Activated CD8-positive, alpha-beta memory T cell treated with anti-CD3 and anti-CD28 coated beads, Interleukin-2, amount 50 U/mL, for 48 hours (primary cell): ENCODE measurements at regions not wholly inside any gene's neighbourhood (a gene's known extent, or its start where the extent isn't known, plus 50 kb on each side); places are given as distances from the start of the nearest gene placed in this dataset.
"Not testable (repeated sequence)": the region's sequence is repeated elsewhere in the genome, so short reads cannot be mapped to it uniquely, and the experiment has no call there.

Experiments
- DNase-seq: peaks from one replicate; pipeline ENCODE4 v3.0.0-alpha.2; 2020

DNA sequence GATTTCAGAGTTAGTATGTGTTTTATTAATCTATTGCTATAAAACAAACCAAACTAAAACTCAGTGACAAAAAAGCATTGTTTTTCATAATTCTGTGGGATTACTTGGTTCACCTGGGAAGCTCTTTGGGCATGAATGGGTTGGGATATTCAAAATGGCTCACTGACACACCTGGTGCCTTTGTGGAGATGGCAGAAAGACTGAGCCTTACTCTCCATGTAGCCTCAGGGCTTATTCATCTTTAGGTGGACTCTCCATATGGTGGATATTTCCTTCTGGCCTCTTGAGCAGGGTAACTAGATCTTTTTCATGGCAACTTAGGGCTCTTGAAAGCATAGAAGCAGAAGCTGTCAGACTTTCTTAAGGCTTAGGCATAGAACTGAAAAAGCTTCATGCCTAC, 1102.8 kb upstream of the SEL1L start:
- DNase-seq, result no peak

DNA sequence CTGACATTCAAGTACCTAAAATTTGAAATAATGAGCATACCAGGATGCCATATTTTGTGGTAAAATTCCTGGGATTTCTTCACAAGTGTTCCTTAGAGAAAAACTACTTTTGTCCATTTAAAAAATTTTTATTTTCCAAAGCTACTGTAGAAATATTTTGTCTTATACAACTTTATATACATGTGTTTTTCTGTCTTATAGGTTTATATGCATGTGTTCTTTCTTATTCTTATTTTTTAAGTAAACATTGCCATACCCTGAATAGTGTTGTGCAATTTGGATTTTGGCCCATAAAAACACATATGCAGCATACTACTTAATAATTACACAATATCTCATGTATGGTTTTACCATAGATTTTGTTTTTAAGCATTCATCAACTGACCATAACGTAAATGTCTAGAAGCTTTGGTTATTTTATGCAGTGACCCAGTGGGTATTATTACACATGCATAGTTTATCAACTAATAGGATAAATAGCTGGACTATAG, 1107.4 kb upstream of the SEL1L start:
- no peak for DNase-seq

DNA sequence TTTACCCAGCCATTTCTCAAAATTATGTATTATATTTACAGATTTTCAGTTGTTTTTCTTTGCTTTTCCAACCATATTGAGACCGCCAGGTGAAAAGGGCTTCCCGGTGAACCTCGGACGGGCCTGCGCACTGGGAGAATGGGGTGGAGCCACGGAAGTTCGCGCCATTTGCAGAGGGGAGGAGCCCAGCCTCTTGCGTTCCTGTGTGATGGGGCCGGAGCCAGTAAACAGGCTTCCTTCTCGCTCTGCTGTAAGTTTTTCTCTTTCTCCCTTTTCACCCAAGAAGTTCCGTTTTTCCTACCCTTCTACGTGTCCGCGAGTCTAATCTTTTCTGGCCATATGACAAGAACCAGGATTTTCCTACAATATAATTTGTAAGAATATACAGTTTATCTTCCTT, 1108.8 kb upstream of the SEL1L start:
- DNase-seq, result no peak

DNA sequence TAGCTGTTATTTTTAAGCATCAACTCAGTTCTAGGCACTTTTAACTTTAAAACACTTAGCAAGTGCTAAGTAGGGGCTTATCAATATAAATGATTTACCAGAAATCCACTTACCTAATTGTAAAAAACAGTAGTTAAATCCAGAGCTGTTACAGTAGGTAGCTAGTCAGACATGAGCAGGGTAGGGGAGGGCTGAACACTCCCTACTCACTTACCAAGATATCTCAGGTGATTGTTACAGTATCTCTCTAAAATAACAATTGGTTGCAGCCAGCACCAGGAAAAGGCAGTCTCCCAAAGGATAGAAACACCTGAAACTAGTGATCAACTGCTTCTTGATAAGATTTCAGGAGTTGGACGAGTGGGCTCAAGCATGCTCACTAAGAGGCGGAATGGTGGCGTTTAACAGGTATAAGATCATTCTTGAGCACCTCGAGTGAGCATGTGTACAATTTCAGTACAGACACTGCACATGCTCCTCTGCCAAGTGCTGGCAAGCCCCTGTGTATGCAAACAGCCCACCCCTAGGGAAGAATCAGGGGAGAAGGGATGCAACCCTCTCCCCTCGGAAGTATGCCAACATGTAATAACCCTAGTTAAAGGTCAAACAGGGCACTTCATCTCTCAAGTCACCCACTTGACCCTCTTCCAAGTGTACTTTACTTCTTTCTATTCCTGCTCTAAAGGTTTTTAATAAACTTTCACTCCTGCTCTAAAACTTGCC, 1113.6 kb upstream of the SEL1L start:
- DNase-seq, result no peak

DNA sequence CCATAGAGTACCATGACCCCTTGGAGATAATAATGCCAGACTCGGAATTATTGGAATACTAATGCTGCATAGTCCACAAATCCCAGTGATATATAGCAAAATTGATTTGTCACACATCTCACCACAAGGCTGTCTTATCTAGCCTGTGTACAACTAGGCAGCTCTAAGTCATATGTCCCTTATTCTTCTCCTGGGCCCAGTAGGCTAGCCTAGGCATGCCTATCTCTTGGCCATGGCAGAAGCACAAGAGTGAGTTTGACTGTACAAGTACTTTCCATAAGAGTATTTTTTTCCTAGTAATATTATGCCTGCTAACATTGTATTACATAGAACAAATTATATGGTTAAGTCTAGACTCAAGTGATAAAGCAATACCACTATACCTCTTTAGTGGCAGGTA, 1122.1 kb upstream of the SEL1L start:
- DNase-seq, result no peak

DNA sequence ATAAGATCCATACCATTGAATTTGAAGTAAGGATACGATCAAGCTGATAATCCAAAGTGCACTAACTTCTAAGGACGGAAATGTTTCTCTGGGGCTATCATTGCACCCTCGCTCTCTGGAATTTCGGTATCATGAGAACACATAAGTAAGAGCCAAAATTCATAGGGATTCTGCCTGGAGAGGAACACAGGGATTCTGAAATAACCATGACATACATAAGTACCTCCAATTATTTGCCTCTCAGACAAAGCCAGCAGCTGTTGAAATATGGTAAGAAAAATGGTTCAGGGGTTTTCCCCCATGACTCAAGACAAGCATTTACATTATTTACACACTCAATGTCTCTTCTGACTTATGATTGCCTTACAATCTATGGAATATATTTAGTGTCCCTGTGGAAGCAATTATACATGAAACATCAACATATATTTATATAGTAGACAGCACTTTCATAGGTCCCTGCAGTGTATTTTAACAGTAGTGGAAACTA, 1123.6 kb upstream of the SEL1L start:
- DNase-seq, result no peak

DNA sequence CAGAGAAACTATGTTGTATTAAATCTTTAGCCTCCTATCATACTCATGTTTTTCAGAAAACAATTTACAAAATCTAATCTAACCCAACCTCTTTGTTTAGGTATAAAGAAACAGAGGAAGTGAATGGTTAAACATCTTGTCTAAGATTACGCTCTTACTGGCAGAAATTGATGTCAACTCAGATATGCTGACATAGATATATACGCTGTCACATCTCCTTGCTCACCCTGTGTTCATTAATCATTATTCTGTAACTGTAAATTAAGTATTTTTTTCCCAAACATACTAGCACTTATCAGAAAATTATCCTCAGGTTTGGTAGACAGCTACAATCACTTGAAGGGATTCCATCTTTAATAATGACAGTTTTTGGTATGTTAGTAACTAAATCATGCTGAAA, 1127.6 kb upstream of the SEL1L start:
- no peak for DNase-seq

DNA sequence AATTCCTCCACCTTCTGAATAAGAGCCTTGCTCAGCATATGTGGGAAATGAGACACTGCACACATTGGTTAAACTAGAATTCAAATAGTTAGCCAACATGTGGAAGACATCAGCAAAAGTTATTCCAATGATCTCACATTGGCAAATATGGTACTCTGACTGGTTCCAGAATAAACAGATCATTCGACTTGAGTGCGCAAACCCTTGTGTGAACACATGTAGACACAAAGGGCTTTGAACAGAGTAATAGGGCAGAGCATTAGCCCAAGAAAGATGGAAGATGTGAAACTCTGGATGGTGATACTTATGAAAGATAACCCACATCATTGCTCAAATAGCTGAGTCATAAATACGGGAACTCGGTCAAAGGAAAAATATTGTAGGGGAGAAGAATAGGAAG, 1133.4 kb upstream of the SEL1L start:
- no peak for DNase-seq

DNA sequence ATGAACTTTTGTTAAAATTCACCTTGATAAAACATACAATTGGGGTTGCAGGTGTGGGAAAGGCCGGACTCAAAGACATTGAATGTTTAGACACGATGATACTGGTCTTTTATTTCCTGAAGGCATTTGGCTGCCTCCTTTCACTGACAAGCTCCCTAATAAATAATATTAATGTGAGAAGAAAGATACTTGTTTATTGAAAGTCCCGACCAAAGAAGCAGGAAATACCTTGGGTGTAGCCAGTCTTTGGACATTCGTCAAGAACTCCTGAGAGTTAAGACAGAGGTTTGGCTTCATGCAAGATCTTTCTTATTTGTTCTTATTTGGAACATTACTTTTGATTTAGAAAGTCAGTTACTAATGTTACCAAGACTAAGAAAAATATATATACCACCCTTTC, 1133.8 kb upstream of the SEL1L start:
- no peak for DNase-seq

DNA sequence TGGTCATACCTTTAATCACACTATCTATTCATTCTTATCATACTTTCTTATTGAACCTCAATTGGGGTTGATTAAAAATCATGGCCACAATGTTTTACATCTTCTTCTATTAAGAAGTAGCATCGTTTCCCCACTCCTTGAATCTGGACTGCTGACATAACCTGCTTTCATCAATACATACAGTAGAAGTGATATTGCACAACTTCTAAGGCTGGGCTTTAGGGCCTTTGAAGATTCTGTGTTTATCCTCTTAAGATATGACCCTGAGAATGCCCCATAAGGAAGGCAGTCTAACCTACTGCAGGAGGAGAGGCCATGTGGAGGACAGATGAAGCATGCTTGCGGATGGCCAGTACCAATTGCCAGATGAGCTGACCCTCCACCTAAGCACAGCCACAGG, 1142.8 kb upstream of the SEL1L start:
- DNase-seq, result no peak

DNA sequence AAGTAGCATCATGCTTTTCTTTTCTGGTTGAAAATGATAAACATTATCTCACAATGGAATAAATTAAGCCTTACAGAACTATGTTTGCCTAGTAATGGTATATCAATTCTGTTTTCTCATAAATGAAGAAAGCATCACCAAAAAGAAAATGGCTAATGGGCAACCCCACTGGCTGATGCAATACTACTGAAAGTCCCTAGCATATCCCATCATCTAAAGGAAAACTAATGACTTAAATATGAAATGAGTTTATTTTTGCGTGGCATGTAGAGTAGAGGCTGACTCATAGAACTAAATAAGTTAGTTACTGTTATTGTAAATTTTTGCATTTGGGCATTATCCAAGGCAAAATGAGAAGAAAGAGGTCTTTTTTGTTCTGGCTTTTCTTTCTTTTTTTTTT, 1156.3 kb upstream of the SEL1L start:
- no peak for DNase-seq

DNA sequence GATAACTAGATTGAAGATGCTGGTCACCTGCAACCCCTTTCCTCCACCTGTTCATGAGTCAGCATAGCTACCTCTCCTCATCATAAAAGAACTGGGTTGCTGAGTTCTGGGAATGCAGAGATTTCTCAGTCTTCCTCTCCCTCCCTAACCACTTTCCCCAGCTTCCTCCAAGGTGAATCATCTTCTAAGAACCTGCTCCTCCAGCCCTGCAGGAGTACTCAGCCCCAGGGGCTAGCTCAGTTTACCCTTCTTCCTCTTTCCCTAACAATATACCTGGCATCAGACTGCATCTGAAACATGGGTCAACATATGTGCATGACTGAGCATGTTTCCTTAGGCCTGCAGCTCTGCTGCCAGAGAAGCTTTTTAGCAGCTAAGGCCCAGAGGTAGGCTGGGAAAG, 1157.5 kb upstream of the SEL1L start:
- not testable (repeated sequence) for DNase-seq

DNA sequence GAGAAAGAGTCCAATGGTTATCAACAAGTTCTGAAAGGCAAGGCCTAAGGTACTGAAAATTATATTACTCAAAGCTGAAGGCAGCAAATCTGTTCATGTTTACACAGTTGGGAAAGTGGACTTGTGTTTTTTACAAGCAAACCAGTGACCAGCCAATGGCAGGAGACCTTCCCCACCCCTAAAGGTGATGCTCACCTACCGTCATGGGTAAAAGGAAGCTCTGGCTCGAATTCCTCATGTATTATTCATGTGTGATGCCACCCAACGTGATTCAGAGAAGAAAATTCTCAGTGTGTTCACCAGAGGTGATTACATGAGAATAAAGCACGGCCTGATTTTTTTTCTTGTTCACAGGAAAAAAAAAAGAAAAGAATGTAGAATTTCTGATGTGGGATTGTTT, 1161.2 kb upstream of the SEL1L start:
- no peak for DNase-seq

DNA sequence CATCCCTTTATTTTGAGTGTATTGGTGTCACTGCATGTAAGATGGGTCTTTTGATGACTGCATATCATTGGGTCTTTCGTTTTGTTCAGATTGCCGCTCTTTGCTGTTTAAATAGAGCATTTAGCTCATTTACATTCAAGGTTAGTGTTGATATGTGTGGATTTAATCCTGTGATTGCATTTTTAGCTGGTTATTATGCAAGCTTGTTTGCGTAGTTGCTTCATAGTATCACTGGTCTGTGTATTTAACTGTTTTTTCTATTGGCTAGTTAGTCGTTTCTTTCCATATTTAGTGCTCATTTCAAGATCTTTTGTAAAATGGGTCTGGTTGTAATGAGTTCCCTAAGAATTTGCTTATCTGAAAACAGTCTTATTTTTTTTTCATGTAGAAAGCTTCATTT, 1170.6 kb upstream of the SEL1L start:
- DNase-seq, result no peak

DNA sequence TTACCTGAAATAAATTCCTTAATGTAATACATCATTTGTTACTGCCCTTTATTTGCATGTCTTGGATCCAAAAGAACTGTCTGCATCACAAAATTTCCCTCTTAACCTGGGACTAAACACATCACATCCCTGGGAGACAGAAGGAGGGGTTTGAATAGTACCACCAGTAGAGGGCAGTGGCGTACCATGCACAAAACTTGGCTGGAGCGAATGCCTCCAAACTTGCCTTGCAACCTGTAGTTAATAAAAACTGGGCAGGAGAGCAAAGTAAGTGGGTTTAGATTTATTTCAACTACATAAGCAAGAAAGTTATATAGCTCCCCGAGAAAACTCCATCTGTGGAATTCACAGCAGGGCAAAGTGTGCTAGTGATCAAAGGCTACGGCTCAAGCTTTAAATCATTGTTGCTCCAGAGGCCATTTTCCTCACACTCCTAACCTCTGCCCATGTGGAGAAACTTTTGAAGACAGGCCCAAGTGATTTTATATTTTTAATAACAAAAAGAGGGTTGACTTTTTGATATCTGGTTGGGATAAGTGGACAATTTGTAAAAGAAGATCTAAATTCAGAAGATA, 1176.7 kb upstream of the SEL1L start:
- peak; percentile 68 for DNase-seq

DNA sequence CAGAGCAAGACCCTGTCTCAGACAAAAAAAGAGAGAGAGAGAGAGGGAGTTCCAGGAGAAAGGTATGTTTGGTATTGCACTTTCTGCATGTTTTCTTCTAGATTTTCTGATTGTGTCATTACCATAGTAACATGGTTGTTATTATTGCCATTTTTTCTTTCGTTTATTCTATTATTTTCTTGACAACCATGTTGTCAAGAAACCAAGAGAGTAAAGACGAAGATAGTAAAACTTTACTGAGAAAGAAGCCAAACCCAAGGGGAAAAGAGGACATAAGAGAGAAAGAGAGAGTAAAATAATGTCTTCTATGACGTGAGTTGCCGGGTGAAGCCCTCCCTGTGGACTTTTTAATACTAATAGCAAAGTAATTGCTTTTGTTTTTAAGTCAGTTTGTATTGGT, 1186.0 kb upstream of the SEL1L start:
- no peak for DNase-seq

DNA sequence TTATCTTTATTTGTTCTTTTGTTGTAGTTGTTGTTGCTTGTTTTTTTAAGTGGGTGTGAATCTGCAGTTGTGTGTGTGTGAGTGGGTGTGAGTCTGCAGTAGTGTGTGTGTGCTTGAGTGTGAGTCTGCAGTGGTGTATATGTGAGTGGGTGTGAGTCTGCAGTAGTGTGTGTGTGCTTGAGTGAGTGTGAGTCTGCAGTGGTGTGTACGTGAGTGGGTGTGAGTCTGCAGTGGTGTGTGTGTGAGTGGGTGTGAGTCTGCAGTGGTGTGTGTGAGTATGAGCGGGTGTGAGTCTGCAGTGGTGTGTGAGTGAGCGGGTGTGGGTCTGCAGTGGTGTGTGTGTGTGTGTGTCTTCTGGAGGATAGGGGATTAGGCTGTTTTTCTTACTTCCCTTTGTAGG, 1186.8 kb upstream of the SEL1L start:
- no peak for DNase-seq

DNA sequence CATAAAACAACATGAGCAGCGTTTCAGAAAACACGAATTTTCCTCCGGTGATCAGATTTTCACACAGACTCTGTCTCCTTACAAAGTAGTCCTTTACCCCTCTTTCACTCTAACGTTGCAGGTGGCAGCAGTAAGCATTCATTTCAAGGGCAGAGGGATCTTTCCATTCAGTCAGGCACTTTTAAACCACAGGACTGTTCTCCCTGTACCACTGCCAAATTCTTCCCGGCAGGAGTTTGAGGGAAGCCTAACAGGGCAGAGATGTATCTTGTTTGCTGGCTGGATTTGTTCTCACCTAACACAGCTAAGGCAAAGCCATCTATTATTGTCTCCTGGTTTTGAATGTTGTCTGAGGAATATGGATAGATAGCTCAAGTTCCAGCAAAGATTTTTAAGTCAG, 1187.3 kb upstream of the SEL1L start:
- no peak for DNase-seq

DNA sequence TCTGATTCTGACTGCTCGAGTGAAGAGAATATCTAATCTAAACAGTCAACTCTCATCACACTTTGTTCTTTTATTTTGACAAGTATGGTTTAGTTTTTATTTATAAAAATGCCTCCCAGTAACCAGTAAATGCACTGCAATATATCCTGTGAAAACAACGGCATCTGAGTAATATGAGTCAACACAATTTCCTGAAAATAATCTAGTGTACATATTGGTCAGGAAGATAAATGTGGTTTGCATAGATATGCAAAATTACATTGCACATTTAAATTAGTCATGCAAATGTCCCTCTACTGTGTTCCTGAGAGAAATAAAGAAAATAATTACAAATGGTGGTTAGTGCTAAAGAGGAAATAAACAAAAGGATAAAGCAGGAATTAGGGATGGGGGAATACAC, 1190.7 kb upstream of the SEL1L start:
- DNase-seq, result no peak

DNA sequence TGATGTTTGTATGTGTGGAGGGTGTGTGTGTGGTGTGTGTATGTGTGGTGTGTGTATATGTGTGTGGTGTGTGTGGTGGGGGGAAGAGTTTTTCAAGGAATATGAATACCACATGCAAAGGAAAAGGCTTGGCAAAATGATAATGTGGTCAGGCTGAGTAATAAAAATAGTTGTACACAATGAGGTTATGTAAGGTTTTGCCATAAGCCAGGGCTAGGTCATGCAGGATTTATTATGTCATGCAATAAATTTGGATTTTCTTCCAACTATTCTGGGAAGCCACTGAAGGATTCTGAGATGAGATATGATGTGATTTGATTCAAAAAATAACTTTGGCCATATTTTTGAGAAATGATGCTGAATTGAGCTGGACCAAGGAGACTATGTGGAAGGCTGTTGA, 1191.6 kb upstream of the SEL1L start:
- no peak for DNase-seq

DNA sequence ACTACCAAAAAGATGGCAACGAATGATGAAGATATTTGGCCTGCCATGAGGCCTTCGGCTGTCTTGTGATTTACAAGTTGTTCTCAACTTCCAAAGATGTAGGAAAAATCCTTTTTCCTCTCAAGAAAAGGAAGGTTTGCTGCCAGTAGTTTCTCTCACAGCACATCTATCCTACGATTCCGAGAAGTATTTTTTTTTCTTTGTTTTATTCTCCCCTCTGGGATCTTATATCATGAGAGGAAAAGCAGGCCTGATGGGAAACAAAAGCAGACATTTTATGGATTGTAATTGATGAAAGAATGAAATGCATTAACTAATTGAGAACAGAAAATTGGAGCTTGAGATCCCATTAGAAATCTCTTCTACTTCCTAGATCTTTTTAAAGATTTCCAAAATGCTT, 1197.9 kb upstream of the SEL1L start:
- DNase-seq, result no peak

DNA sequence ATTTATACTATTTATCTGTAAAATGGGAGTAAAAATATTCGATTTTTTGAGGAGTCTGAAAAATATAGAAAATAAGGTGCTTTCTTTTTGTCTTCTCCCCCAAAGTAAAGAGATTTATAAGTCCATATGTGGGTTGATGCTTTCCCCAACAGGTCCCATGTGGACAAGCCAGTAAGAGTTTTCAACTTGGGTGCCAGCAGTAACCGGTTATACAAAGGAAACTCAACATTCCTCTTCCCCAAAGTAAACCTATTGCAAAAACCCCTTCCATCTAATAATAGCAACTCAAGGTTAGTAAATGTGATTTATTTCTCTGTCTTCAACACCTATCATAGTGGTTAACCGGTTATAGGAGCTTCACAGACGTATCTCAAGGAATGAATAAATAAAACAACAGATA, 1206.9 kb upstream of the SEL1L start:
- DNase-seq, result no peak

DNA sequence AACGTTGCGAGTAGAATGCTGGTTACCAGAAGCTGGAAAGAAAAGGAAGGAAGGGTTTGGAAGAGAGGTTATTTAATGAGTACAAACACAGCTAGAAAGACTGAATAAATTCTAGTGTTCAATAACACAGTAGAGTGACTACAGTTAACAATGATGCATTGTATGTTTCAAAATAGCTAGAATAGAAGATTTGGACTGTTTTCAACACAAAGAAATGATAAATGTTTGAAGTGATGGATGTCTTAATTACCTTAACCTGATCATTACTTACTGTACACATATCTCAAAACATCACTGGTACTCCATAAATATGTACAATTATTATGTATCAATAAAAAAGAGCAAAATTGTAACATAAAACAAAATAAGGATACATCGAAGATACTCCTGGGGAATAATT, 1221.8 kb upstream of the SEL1L start:
- no peak for DNase-seq

DNA sequence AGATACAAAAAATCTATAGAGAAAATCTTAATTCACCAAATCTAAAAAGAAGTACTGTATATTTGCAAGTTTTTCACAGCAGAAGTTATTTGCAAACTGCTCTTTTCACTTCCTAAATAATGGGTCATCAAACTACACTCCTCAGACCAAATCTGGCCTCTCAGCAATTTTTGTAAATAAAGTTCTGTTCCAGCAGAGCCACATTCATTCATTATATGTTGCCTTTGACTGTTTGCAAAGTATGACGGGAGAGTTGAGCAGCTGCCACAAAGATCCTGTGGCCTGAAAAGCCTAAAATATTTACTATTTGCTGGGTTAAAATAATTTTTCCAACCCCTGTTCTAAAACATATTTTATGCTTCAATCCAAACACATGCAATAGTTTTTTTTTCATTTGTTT, 1222.3 kb upstream of the SEL1L start:
- no peak for DNase-seq

DNA sequence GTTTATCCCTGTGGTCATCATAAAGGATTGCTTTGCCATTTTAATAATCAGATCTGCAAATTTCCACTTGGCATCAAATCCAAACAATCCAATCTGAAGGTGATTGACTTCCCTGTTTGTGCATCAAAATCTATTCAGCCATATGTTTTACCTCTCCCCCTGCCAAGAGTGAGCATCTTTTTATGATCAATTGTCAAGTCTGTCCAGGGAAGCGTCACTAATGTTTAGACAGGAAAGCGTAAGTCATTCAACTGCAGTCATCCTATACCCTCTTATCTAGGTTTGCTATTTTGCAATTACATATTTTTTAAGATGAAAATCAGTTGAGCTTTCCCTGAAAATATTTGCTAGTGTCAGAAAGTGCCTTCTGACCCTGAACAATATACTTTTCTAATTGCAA, 1224.1 kb upstream of the SEL1L start:
- DNase-seq, result no peak
